Stimulated activated CD4-positive, alpha-beta T cell treated with anti-CD3 and anti-CD28 coated beads, Interleukin-15, amount 100 ng/mL, for 1 hour (primary cell): ENCODE measurements at regions not wholly inside any gene's neighbourhood (a gene's known extent, or its start where the extent isn't known, plus 50 kb on each side); places are given as distances from the start of the nearest gene placed in this dataset.
A peak's percentile ranks its signal among the peaks of the same experiment; 100 is the strongest.

Source experiments
- DNase-seq, 2 donors: peaks; one replicate each; pipeline ENCODE4 v3.0.0-alpha.2; 2020; ENCODE audit warnings: low read depth in 1 of 2, low spot score in 1 of 2

DNA sequence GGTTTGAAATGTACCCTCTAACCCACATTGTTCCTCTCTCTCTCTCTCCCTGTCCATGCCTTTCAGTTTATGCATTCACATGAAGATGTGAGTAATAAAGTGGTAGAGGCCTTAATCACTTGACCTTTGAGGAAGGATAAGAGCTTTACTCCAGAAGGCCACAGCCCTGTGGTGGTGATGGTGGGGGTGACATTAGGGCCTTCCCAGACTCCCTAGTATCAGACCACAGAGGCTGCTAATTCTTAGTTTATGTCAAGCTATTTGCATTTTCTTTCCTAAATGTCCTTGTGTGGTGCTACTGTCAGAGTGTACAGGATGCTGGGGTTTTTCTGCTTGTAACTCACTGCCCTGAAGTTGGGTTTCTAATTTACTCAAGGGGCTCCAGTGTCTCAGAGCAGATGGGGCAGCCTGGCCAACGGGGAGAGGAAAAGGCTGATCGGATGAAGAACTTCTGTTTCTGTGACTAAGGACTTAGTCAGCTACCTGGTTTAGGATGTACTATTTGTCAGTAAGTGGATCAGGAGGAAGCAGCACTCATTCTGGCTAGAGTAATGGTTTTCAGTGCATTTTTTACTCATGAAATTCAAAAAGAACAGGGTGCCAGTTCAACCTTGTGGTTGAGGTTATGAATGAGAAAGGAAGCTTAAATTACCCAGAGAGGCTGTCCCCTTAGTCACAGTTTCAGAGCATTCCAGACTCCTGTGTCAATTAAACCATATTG, 509.6 kb upstream of the DIPK2B start:
- peak in 1 of 2 donors; percentile 25 for DNase-seq

DNA sequence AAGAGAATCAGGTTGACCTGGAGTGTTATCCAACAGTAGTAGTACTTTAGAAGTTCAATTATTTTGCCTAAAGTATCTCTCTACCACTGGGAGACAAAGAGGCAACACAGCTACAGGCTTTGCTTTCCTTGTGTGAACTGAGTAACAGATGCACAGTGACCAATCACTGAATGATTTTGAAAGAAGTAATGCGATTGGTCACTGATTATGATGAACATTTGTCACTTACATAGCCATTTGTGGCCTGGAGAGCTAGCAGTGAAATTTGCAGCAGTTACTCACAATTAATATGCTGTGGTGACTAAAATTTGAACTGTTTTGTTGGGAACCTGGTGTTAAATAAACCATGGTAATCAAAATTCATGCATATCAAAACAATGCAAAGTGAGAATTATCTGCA, 508.7 kb upstream of the DIPK2B start:
- no peak for DNase-seq

DNA sequence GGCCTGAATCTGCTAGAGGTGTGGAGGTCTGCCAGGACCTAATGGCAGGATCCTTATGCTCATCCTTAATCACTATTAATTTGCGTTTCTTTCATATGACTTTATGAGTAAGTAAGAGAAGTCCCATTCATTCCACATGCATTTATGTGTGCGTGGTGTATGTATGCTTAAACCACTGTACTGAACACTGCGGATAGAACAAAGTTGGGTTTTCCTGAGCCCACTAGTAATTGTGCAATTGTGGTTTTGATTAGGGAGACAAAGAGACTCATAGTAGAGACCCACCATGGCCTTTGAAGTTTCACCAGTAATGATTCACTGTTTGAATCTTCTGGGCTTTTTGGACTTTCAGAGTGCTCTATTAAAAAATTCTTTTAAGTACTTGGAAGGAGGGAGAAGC, 498.5 kb upstream of the DIPK2B start:
- DNase-seq = no peak

DNA sequence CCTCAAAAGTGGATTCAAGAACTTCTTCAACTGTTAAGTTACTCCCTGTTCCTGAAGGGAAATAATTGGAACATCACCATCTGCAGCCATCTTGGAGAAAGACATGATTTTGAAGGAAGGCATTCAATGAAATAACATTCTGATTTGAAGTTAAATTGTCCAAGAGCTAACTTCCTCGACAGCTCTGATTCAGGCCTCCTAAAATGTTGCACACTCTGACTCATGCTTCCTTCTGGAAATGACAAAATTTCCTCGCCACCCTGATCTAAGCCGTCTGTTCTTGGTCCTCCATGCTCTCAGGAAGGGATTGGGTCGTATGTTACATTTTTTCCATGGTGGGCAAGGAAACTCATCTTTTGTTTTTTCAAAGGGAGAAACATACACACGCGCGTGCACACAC, 496.9 kb upstream of the DIPK2B start:
- DNase-seq = no peak

DNA sequence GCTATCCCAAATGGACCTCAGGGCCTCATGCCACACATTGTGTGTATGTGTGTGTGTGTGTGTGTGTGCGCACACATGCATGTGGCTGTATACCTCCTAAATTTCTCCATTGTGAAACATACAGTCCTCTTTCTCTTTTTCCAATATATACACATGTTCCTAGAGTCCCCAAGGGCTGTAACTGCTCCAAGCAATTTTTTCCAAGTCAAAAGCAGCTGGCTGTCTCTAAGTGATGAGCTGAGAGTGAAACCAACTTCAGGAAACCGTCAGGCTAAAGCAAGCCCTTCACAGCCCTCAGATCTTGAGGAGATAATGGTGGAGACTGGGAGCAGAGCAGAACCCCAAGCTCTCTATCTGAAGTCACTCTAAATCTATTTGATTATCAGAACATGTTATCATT, 496.1 kb upstream of the DIPK2B start:
- DNase-seq = no peak

DNA sequence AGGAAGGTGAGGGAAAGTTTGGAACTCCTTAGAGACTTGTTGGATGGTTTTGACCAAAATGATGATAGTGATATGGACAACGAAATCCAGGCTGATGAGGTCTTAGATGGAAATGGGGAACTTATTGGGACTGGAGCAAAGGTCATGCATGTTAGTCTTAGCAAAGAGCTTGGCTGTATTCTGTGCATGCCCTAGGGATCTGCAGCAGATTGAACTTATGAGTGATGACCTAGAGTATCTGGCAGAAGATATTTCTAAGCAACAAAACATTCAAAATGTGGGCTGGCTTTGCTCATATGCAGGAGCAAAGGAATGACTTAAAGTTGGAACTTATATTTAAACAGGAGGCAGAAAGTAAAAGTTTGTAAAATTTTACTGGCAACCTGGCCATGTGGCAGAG, 489.3 kb upstream of the DIPK2B start:
- DNase-seq = no peak

DNA sequence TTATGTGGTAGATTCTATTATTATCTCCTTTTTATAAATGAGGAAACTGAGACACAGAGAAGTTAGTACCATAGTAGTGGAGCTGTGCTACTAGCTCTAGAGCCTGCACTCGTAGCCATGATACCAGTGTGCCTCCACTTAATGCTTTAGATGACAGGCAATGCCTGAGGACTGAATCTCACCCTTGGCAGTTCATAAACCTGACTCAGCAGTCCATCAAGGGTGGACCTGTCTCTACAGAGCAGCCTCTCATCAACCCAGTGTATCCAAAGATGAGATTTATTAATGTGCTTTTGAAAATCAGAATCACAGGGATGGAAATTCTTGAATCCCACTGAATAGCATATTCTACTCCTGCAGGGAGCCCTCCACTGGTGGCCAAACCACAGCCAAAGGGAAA, 483.2 kb upstream of the DIPK2B start:
- DNase-seq = no peak

DNA sequence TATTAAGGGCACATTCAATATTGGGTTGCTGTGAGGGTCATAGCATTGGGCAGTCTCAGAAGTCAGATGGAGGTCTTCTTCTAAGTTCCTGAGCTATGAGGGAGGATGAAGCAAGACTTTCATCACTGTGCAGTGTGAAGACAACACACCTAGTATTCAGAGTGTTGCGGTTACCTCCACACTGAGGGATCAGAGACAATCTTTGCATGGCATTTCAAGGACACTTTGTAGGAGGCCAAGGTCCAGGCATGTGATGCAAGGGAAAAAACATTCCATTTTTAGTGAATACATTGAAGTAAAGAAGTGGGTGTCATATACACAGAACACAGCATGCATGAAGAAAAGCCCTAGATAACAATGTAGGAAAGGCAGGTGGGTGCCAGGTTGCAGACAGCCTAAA, 481.2 kb upstream of the DIPK2B start:
- no peak for DNase-seq

DNA sequence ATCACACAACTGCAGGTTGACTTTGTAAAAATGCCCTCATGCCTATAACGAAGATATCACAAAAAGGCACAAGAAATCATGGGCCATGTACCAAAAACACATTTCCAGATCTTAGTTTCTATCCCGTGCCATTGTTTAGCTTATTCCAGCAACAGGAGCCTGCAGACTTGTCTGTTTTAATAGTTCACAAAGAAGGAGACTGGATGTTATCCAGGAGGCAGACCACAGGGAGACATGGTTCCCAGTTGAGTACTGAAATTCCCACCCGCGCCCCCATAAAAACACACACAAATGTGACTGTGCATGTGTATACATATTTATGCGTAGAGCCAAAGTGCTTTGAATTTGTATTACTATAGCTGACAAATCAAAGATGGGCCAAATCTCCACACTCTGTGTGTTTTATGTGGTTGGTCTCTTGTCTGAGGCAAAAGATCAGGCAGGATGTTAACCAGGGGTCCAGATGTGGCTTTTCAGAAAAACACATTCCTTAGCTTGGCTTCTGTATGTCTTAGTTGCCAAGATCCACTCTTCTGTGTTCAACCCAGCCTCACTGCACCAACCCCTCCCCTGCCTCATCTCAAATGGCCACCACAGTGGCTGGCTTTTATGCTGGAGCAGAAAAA, 469.2 kb upstream of the DIPK2B start:
- no peak for DNase-seq

DNA sequence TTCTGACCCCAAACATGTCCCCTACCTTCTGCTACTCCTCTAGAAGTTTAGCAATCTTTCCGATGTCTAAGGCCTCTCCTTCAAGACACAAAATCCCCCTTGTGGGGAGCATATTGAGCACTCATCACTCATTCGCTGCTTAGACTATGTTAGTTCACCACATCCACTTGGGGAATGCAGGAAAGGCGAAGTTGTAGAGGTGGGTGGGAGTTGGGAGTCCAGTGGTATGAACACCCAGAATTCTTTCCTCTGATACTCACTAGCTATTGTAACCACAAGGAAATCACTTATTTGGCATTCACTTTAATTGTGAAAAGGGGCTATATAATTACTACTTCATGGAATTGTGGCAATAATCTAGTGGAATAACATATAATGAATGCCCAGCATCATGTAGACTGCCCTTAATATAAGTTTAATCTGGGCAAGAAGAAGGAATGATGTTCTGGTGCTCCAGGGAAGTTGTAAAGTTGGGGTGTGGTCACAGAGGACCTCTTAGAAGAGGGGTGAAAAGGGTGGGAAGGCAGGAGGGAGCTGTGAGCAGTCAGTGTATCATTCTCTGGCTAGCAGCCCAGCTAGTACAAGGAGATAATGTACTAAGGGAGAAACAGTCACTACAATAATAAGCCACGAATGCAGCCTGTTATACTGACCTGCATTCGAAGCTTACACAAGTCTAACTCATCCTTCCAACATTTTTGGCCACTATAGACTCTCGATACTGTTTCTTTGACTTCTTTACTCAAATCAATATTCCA, 468.2 kb upstream of the DIPK2B start:
- DNase-seq = no peak

DNA sequence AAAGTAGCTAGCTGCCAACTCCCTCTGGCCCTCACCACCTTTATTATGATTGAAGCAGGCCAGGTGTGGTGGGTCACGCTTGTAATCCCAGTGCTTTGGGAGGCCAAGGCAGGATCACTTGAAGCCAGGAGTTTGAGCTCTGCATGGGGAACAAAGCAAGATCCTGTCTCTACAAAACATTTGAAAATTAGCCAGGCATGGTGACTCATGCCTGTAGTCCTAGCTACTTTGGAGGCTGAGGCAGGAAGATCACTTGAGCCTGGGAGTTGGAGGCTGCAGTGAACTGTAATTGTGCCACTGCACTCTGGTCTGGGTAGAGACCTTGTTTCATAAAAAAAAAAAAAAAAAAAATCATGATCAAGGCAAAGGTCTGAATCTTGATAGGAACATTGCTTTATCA, 467.0 kb upstream of the DIPK2B start:
- no peak for DNase-seq

DNA sequence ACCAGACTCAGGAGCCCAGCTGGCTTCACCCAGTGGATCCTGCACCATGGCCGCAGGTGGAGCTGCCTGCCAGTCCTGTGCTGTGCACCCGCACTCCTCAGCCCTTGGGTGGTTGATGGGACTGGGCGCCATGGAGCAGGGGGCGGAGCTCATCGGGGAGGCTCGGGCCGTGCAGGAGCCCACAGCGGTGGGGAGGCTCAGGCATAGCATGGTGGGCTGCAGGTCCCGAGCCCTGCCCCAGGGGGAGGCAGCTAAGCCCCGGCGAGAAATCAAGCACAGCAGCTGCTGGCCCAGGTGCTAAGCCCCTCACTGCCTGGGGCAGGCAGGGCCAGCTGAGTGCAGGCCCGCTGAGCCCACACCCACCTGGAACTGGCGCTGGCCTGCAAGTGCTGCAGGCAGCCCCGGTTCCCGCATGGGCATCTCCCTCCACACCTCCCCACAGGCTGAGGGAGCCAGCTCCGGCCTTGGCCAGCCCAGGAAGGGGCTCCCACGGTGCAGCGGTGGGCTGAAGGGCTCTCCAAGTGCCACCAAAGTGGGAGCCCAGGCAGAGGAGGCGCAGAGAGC, 464.1 kb upstream of the DIPK2B start:
- no peak for DNase-seq

DNA sequence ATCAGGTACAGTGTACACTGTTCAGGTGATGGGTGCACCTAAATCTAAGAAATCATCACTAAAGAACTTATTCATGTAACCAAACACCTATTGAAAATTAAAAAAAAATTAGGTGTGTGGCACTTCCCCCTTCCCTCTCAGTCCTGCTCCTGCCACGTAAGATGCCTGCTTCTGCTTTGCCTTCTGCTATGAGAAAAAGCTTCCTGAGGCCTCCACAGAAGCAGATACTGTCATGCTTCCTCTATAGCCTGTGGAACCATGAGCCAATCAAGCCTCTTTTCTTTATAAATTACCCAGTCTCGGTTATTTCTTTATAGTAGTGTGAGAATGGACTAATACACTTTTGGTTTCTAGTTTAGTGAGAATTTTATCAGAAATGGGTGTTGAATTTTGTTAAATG, 459.8 kb upstream of the DIPK2B start:
- DNase-seq = no peak

DNA sequence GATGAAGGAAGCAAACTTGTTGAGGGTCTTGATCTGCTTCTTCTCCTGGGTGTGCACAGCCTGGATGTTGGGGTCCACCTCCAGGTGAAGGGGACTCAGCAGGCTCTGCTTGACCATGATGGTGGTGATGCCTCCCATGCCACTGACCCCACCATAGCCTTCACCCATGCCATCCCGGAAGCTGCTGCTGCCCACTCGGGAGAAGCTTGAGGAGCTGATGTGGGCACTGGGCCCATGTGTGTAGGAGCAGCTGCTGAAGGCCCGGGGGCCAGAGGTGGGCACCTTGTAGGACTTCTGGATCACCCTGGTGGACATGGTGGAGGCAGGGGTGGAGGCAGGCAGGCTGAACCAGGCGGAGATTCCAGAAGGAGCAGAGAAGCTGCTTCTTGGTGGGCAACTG, 432.7 kb upstream of the DIPK2B start:
- no peak for DNase-seq

DNA sequence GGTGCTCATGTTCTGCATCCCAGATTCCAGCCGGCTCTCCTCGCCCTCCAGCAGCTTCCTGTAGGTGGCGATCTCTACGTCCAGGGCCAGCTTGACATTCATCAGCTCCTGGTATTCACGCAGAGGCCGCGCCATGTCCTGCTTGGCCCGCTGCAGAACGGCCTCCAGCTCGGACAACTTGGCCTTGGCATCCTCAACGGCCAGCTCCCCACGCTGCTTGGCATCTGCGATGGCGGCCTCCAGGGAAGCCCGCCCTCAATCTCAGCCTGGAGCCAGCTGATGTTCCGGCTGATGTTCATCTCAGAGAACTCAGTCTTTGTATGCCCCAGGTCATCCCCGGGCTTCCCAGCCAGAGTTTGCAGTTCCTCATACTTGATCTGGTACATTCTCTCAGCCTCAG, 431.8 kb upstream of the DIPK2B start:
- DNase-seq = no peak

DNA sequence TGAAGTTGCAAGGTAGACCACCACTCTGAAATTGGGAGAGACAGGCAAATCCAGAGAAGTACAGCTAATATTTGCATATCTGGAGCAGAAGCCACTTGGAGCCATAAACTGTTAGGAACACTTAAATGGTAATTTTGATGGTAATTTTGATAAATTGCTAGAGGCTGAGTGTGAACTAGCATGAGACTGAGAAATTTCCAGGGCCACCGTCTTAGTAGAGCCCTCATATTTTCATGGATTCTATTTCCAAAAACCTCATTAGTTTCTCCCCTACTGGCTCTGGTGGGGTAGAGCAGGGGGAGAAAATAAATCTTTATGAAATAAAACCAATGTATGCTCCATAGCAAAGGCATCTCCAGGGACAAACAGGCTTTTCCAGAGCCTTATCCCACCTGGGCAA, 429.4 kb upstream of the DIPK2B start:
- no peak for DNase-seq

DNA sequence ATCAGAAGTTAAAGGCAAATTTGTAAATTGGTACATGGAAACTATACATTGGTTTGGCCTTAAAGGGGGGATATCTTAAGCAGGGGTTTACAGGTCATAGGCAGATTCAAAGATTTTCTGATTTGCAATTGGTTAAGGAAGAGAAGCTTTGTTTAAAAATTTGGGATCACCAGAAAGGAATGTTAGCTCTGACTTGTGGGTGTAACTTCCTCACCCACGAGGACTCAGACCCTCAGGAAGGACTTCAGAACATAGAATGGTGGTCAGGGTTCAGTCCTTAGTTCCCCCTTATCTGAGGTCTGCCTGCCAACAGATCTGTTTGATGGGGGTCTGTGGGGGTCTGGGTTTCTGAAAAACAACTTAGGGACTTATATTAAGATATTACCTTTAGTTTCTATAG, 427.4 kb upstream of the DIPK2B start:
- no peak for DNase-seq

DNA sequence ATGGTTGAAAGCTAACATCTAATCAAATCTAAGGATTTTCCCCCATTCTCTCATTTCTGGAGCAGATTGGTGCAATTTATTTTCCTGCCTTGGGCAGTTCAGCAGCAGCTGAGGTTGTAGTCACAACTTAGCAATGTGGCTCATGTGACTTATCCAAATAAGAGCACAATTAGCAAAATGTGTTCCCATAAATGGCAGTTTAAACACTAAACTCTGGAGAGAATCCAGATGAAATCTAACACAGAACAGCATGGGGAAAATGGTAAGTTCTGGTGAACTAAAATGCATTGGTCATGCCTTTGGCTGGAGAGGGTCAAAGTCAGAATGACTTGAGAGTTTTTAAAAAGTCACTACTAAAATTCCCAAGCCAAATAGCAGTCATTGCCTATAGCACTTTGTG, 422.6 kb upstream of the DIPK2B start:
- DNase-seq = no peak

DNA sequence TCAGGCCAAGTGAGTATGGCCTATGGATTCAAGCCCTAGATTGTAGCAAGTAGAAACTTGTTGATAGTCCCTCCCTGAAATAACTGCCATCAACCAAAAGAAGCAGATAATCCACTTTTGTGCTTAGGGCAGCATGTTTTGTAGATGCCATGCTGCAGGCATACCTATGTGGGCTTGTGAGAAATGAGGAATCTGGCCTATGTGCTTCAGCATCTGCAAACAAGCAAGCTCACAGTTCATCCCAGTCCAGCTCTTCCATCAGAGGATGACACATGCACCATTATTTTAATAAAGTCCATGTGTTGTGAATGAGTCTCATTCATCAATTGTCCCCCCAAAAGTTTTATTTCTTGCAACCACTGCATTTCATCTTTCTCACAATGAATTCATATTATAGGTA, 421.9 kb upstream of the DIPK2B start:
- DNase-seq = no peak

DNA sequence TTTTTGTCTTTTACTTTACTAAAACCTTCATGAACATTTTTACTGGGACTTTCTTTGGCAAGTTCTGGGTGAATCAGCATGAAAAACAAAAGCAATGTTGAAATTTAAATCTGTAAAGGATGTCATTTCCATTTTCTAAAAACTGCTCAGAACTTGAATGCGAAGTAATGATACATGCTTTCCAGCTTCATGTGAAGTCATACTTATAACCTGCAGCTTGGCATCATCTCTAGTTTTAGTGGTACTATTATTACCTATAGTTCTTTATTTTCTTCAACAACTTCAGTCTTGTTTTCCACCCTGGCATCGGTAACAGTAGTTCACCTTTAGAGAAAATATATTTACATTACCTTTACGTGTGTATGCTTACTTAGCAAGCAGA, 421.4 kb upstream of the DIPK2B start:
- no peak for DNase-seq

DNA sequence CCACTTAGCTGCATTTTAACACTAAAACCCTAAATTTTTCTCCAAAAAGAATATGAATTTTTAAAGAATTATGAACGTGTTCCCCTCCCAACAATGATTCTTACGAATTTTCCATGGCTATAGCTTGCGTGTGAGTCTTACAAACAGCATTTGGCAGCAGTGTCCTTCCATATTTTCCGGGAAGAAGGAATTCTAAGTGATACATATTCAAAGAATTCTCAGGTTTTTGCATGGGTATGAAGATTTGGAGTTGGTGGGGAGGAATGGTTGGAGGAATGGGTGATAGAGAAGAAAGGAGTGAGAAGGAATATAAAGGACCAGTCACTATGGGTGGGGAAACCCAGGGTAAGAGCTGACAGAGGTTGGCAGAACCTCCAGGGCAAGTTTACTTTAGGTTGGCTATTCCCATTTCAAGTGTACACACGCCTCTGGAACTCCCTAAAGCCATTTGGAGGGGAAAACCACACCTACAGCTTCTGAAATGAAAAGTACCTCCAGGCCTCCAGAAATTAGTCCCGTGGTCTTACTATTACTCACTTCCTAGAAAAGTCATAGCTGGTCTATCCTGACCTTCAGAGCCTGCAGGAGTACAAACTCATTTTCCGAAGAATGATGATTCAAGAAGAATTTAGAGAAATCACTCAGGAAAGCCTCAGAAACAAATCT, 420.8 kb upstream of the DIPK2B start:
- DNase-seq = no peak

DNA sequence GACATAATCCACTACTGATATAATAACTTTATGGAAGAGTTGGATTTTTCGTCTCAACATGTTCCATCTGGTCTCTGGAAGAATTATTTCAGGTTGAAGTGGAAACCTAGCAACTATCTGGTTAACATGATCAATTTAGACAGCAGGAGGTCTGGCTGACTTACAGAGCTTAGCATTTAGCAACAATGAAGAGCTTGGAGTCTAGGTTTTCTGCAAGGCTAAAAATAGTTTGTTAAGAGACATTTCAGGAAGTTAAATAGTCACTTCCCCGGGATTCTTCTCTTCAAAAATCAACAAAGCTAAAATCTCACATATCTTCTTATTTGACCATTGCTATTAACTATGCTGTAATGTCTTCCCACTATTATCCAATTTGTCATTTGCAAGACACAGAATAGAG, 418.6 kb upstream of the DIPK2B start:
- no peak for DNase-seq
